Esophagus muscularis mucosa (tissue), 4 donors: ENCODE measurements at regions not wholly inside any gene's neighbourhood (a gene's known extent, or its start where the extent isn't known, plus 50 kb on each side); places are given as distances from the start of the nearest gene placed in this dataset.
A peak's percentile ranks its signal among the peaks of the same experiment; 100 is the strongest.

ENCODE experiments used
- EP300 ChIP-seq: sonication (generic); formaldehyde crosslinking; IDR thresholded peaks from one replicate; pipeline ENCODE4 v1.6.1; 2017; ENCODE audit warnings: antibody characterized with exemption
- POLR2A ChIP-seq: fragments of 450-650 bp; IDR thresholded peaks from one replicate; pipeline ENCODE4 v1.6.1; 2017; ENCODE audit warnings: antibody characterized with exemption, moderate library complexity, mild to moderate bottlenecking, low read depth
- POLR2AphosphoS5 ChIP-seq, 2 donors: sonication (generic); formaldehyde crosslinking; IDR thresholded peaks; one replicate each; pipeline ENCODE4 v1.6.1; 2017; ENCODE audit warnings: antibody characterized with exemption in 2 of 2
- TF ChIP-seq, protein P1 (sequence below), 3 experiments: fragments of 200-600 bp in 2 of 3; fragments of 450-650 bp in 1 of 3; sonication (generic) in 2 of 3; IDR thresholded peaks; one replicate each; pipeline ENCODE4 v1.5.1; 2017 to 2019; ENCODE audit warnings: antibody characterized with exemption in 3 of 3, mild to moderate bottlenecking in 2 of 3, moderate library complexity in 1 of 3

DNA sequence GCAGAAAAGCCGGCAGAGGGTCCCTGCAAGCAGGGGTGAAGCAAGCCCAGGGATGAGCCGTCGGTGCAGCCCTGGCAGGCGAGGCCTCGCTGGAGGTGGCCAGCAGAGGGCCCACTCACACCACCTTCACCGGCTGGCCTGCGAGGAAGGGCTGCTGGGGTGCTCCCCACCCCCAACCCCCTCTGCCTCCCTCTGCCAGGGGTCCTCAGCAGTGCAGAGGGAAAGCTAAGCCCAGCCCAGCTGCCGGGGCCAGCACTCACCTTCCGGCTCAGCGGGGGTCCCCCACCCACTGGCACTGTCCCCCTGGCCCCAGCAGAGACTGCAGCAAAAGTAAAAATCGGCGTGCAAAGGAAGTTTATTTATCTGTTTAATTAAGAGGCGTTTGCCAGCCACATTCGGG is 113.4 kb downstream of the ENGASE start:
- TF ChIP-seq, protein P1, sequence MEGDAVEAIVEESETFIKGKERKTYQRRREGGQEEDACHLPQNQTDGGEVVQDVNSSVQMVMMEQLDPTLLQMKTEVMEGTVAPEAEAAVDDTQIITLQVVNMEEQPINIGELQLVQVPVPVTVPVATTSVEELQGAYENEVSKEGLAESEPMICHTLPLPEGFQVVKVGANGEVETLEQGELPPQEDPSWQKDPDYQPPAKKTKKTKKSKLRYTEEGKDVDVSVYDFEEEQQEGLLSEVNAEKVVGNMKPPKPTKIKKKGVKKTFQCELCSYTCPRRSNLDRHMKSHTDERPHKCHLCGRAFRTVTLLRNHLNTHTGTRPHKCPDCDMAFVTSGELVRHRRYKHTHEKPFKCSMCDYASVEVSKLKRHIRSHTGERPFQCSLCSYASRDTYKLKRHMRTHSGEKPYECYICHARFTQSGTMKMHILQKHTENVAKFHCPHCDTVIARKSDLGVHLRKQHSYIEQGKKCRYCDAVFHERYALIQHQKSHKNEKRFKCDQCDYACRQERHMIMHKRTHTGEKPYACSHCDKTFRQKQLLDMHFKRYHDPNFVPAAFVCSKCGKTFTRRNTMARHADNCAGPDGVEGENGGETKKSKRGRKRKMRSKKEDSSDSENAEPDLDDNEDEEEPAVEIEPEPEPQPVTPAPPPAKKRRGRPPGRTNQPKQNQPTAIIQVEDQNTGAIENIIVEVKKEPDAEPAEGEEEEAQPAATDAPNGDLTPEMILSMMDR (IDR thresholded peaks at IDR 0.05), result peak in 2 of 3 experiments; percentile 20 to 31
- TF ChIP-seq POLR2A, result no peak
- no peak for TF ChIP-seq POLR2AphosphoS5 (IDR thresholded peaks at IDR 0.05)
- TF ChIP-seq EP300, result no peak
